ENCODE measurements at regions not wholly inside any gene's neighbourhood (a gene's known extent, or its start where the extent isn't known, plus 50 kb on each side); places are given as distances from the start of the nearest gene placed in this dataset.

DNA sequence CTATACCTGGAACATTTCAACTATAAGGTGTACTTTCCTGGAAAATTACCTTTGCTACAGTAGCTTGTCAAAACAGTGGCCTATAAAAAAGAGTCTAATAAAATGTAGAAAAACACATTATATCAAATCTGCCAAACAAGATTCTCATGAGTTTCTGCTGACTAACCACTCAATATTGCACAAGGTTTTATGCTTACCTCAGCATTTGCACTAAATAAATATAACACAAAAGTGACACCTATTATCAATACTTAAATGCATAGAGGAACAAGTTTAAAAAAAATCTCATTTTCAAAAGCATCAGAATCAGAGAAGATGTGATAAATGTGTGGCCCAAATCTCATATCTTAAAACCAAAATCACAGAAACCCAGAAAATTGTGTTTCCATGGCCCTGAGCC lies 281.4 kb downstream of the RSL24D1 start:
- ATAC-seq = no peak
- intact Hi-C loops (cut with DNase I) = no loop called here
- DNase-seq = no peak

DNA sequence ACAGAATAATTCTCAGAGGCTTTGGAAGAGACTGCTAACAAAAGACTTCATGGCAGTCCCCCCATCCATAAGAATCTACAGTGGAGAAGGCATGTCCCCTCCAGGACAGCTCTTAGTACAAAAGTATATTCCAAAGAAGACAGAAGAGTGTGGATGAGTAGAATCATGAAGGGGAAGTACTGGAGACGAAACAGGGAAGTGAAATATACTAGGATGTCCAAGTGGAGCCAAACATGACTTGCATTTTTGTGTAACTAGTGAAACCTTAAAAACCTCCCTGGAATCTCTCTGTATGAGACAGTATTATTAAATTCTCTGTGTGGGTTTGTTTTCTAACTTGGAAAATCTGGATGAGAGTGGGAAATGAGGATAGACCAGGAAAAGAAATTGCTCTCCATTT lies 312.4 kb downstream of the RSL24D1 start:
- no peak for DNase-seq
- no peak for ATAC-seq
- intact Hi-C loops (cut with DNase I) = no loop called here

DNA sequence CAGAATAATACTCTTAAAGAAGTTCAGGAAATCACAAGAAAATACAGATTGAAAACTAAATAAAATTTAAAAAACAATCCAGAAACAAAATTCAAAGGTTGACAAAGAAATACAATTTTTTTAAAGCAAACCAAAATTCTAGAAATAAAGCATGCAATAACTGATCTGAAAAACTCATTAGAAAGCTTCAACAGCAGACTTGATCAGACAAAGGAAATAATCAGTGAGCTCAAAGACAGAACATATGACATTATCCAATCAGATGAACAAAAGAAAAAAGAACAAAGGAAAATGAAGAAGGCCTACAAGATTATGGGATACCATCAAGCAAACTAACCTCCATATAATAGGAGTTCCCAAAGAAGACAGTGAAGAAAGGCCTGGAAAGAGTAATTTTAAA lies 336.8 kb downstream of the RSL24D1 start:
- ATAC-seq (no peak), DNase-seq (no peak)
- intact Hi-C loops (cut with DNase I) = no loop called here

DNA sequence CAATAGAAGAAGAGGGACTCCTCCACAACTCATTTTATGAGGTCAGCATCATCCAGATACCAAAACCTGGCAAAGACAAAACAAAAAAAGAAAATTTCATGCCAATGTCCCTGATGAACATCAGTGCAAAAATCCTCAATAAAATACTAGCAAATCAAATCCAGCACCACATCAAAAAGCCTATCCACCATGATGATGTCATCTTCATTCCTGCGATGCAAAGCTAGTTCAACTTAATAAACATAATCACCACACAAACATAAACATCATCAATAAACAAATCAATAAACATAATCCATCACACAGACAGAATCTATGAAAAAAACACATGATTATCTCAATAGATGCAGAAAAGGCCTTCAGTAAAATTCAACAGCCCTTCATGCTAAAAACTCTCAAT lies 342.1 kb downstream of the RSL24D1 start:
- DNase-seq (no peak), ATAC-seq (no peak)
- intact Hi-C loops (cut with DNase I) = no loop called here

DNA sequence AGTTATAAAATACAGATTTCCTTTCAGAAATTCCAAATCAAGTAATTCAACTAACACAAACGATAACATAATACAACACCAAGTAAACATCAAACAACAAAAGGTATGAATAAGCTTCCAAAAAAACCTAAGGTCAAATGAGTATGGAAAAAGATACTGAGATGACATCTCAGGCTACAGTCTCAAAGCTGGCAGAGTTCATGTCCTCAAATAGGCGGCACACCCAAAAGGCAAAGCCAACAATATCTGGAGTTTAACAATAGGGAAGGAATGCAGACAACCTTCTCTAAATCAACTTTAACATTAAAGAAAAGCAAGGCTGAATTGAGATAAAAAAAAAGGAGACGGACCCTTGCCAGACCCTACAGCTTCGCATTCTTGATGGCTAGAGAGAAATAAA lies 346.6 kb downstream of the RSL24D1 start:
- intact Hi-C loops (cut with DNase I) = no loop called here
- DNase-seq (no peak), ATAC-seq (no peak)

DNA sequence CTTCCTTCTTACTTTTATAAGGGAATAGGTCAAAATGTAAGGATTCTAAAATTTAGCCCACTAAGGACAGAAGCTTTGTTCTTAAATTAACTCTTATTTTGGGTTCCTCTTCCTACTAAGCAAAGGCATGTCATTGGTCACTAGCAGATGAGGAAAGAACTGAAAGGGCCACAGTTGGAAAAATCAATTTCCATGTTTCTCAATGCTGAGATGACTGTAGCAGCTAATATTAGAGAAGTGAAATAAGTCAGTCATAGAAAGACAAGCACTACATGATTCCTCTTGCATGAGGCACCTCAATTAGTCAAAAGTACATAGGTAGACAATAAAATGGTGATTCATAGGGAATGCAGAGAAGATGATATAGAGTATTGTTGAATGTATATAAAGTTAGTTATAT lies 353.7 kb downstream of the RSL24D1 start:
- ATAC-seq (peak in 1 of 2 donors; percentile 14), DNase-seq (no peak)
- intact Hi-C loops (cut with DNase I) = no loop called here

DNA sequence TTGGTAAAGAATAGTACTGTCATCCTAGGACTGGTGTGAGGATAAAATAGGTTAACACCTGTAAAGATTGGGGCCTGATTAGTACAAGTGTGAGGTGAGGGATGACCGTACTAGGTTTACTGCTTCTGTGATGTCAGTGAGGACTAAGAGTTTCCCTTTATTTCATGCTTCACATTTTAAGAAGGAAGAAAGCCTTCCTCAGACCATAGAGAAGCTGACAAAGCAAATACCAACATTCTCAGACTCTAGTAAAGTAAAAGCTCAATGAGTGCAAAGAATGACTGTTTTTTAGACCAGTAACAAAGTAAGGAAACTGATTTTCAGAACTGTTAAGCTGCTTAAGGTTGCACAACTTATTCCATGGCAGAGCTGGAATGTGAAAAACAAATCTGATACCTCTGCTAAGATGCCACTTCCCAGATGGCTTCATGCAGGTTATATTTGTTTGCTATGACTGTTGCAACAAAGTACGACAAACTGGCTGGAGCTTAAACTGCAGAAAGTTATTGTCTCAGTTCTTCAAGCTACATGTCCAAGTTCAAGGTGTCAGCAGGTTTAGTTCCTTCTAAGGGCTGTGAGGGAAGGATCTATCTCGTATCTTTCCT lies 354.9 kb downstream of the RSL24D1 start:
- intact Hi-C loops (cut with DNase I) = no loop called here
- no peak for DNase-seq
- ATAC-seq = no peak

DNA sequence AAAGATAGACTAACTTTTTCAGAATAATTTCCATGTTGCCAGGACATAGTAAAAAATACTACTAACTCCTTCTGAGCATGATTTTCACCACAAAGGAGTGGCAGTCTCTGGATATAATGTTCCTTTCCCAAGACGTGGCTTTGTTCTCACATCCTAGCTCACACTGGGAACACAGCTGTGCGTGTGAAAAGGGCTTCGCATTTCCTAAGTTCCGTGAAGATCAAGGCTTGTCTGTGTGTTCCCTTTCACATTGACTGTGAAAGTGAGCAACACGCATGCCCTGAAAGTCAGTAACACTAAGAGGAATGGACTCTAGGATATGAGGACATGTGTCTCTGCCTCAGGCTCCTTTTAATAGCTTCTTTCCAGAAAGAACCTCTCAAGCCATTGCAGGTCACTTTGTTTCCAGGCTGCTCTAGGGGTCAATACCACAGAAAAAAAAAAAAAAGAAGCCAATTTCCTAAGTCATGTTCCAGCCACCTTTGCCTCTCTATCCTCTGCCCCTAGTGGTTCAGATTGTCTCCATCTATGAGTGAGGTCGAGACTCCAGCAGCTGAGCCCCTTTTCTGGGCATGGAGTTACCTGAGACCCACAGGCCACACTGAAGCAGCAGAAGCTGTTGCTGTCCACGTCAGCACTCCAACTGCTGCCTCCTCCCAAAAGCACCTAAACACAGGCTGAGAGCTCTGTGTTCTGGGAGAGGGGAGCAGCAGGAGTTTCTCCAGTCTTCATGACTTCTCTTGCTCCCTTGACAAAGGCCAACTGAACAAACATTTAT lies 355.9 kb downstream of the RSL24D1 start:
- no peak for ATAC-seq
- intact Hi-C loops (cut with DNase I) = no loop called here
- no peak for DNase-seq

DNA sequence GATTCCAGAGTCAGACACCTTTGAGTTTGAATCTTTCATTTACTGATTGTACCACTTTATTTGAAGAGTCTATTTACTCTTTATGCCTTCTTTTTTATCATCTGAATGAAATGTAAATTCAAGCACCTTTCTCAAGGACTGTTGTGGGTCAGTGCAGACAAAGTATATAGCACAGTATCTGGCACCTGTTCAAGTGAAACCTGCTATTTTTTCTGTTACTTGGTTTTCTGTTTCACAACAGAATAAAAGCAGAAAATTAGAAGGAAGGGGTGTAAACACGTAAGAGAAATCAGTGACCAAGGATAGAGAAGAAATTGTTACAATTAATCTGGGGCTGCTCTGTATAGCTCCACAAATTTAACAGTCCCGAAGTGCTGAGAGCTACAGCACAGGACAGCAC lies 357.4 kb downstream of the RSL24D1 start:
- ATAC-seq (no peak), DNase-seq (no peak)
- intact Hi-C loops (cut with DNase I) = no loop called here

DNA sequence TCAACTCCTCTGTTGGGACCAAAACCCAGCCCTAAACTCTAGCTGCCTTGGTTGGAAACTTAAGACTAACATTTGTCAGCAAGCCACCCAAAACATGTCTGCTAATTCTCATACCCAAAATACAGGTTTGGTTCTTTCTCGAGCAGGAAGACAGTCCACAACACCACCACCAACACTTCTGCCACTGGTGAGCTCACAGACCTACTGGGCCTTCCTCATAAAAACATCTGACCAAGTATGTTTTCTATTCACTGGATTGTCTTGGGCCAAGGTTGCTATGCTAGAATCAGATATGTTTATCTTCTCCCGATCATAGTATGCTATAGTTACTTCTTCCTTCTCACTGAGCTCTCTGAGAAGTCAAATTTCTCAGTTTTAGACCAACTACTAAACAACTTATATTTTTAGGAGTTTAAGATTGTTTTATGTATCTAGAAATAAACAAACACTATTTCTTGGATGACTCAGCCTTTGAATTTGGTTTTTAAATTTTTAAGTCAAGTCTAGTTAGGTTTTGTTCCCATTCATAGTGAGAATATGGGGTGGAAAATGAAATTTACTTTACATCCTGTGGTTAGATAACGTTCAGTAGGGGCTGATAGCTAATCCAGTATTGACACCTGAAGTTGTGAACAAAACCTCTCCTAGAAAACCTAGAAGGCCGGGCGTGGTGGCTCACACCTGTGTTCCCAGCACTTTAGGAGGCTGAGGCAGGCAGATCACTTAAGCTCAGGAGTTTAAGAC lies 360.5 kb downstream of the RSL24D1 start:
- DNase-seq (no peak), ATAC-seq (no peak)
- intact Hi-C loops (cut with DNase I) = no loop called here

DNA sequence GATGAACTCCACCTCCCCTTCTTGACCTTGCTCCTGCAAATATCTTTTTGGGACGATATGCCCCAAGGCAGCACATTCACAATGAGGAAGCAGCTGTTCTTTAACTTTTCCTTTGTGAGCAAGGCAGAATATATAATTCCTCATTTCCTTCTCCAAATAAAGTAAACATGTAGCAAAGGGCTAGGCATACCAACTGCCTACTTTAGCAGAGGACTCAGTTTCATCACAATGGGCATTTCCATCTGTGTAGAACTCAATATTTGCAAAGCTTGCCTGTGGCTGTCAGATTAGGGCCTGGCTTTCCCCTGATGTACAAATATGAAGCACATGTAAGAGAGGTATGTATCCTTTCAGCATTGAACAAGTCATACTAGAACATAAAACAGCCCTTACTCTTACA lies 366.9 kb downstream of the RSL24D1 start:
- ATAC-seq (no peak), DNase-seq (no peak)
- intact Hi-C loops (cut with DNase I) = no loop called here

DNA sequence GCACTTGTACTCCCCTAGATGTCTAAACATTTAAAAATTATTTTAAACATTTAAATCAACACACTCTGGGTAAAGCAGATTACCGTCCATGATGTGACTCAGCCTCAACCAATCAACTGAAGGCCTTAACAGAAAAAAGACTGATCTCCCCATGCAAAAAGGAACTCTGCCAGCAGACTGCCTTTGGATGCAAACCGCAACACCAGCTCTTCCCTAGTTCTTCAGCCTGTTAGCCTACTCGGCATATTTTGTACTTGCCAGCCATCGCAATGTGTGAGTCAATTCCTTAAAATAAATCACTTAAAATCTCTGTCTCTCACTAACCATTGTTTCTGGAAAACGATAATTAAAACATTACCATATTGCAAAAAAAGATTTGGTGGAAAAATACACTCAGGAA lies 375.9 kb downstream of the RSL24D1 start:
- intact Hi-C loops (cut with DNase I) = no loop called here
- DNase-seq = no peak
- ATAC-seq = peak; percentile 30 to 49

DNA sequence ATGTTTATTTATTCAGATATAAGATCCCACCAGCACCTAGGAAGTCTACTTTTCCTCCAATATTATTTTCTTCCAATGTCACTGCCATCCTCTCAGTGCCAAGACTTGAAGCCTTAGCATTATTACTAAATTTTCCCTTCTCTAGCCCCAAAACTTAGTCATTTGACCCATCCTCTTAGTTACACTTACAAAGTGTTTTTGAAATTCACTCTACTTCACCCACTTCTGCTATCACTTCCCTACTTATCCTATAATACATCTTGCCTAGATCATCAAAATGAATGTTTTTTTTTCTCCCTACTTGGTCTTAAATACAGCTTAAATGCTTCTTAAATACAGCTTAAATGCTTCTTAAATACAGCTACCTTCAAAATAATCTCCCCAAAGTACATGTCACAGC lies 376.6 kb downstream of the RSL24D1 start:
- ATAC-seq (no peak), DNase-seq (no peak)
- intact Hi-C loops (cut with DNase I) = no loop called here

DNA sequence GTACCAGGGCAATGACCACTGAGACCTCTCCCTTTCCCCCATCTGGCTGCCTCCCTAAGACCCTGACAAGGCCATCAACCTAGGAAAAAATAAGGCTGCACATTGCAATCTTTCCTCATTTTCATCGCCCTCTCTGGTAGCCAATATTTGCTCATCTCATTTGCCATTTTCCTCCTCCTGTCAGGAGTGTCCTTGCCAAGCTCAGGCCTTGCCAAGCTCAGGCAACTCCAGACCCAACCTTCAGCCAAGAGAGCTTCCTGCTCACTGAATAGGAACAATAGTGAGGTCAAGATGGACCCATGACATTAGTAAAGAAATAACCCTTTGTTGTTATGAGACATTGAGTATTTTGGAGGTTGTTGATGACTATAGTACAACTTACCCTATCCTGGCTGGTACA lies 380.3 kb downstream of the RSL24D1 start:
- intact Hi-C loops (cut with DNase I) = no loop called here
- ATAC-seq (no peak), DNase-seq (no peak)

DNA sequence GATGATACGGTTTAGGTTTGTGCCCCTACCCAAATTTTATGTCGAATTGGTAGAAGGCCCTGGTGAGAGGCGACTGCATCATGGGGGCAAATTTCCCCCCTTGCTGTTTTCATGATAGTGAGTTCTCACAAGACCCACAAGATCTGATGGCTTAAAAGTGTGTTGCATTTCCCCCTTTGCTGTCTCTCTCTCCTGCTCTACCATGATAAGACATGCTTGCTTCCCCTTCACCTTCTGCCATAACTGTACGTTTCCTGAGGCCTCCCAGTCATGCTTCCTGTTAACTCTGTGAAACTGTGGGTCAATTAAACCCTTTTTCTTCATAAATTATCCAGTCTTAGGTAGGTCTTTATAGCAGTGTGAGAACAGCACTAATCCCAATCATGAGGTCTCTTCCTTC lies 381.2 kb downstream of the RSL24D1 start:
- DNase-seq (no peak), ATAC-seq (no peak)
- intact Hi-C loops (cut with DNase I) = no loop called here

DNA sequence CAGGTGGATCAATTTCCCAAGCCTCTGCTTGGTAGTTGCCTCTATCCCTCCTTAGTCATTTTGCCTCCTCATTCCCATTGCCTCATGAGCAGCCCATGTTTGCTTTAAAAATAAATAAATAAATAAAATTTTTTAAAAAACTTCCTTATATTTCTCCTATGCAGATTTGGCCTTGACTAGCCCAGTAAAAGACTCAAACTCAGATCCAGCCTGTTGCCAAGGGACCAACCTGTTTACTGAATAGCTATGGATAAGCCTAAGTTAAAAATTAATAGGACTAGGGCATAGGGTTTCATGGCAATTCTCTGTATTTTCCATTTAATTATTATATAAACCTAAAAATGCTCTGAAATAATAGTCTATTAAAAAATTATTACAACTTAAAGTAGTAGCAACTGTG lies 384.4 kb downstream of the RSL24D1 start:
- intact Hi-C loops (cut with DNase I) = no loop called here
- DNase-seq = no peak
- no peak for ATAC-seq

DNA sequence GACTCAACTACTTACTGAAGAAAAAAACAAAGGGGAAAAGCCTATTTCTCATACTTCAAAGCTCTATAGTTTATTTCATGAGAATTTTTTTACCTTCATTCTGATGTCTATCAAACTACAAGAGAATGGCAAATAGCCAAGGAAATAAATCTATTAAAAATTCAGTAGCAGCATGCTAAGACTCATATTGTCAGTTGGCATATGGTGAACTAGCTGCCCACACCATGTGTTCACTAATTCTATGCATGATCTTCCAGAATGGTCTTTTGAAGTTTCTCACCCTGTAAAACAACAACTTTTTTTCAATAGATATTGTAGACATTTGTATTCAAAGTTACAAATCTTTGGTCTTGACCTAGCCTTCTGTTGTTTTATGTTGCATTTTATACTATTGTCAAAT lies 386.2 kb downstream of the RSL24D1 start:
- intact Hi-C loops (cut with DNase I) = no loop called here
- ATAC-seq = no peak

DNA sequence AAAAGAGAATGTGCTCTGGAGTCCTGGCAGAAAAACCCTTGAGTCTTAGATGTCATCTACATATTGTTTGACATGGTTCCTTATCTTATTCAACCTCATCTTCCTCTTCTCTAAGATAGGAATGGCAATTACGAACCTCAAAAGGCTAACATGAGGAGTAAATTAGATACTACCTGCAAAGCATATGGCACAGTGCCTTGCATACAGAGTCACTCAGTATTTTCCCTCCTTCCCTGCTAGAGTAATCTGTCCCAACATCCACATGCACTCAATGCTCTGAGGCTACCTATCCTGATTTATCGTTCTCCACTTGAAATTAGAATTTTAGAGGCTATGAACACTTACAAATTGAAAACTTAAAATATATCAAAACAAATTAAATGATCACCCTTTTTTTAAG lies 386.7 kb downstream of the RSL24D1 start:
- no peak for ATAC-seq
- intact Hi-C loops (cut with DNase I) = no loop called here

More for the DNA sequence above, 386.2 kb downstream of the RSL24D1 start:
- no peak for DNase-seq

DNA sequence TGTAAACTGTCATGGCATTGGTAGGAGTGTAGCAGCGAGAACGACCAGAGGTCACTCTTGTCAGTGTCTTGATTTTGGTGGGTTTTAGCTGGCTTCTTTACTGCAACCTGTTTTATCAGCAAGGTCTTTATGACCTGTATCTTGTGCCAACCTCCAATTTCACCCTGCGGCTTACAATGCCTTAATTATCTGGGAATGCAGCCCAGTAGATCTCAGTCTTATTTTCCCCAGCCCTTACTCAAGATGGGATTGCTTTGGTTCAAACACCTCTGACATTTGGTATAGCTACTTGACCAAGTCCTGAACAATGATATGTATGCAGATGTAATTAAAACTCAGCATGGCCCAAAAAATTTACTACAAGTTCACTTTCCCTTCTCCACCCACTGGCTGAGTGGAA lies 388.4 kb downstream of the RSL24D1 start:
- no peak for ATAC-seq
- no peak for DNase-seq
- intact Hi-C loops (cut with DNase I) = no loop called here

More for the DNA sequence above, 386.7 kb downstream of the RSL24D1 start:
- DNase-seq = no peak

DNA sequence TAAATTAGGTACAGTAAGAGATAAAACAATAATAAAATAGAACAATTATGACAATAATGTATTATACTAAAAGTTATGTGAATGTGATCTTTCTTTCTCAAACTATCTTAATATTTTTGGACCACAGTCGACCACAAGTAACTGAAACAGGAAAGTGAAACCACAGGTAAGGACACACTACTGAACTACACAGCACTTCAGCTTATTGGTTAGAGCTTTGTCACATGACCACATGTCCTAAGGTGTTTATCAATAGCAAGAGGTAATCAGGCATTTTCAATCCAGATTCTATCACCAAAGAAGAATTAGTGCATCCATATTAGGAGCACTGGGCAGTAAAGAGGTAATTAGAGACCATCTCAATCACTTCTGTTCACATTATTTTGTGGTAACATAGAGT lies 392.8 kb downstream of the RSL24D1 start:
- ATAC-seq (no peak), DNase-seq (no peak)
- intact Hi-C loops (cut with DNase I) = no loop called here
